ENCODE measurements at regions not wholly inside any gene's neighbourhood (a gene's known extent, or its start where the extent isn't known, plus 50 kb on each side); places are given as distances from the start of the nearest gene placed in this dataset.

- H3K4me3 ChIP-seq (ENCODE audit: low read length): no peak overlapping the region
- TF ChIP-seq CTCF (conservative IDR thresholded peaks at IDR 0.05; ENCODE audit: low read depth, low read length): no peak
- no peak for DNase-seq (ENCODE audit: low read depth)
Measured at GRCh38 chr20:55919319-55919718, 86.0 kb downstream of the CBLN4 start.

GRCh38 chr20:55918471-55918870 is 86.8 kb downstream of the CBLN4 start:
- H3K4me3 ChIP-seq (ENCODE audit: low read length): no peak overlapping the region
- no peak for TF ChIP-seq CTCF (conservative IDR thresholded peaks at IDR 0.05; ENCODE audit: low read depth, low read length)
- no peak for DNase-seq (ENCODE audit: low read depth)

GRCh38 chr20:55893031-55893430 is 112.3 kb downstream of the CBLN4 start:
- DNase-seq (ENCODE audit: low read depth): no peak
- TF ChIP-seq CTCF (conservative IDR thresholded peaks at IDR 0.05; ENCODE audit: low read depth, low read length): no peak
- no peak overlapping the region for H3K4me3 ChIP-seq (ENCODE audit: low read length)

GRCh38 chr20:55888685-55889084 is 116.6 kb downstream of the CBLN4 start:
- H3K4me3 ChIP-seq (ENCODE audit: low read length): no peak overlapping the region
- TF ChIP-seq CTCF (conservative IDR thresholded peaks at IDR 0.05; ENCODE audit: low read depth, low read length): no peak
- DNase-seq (ENCODE audit: low read depth): no peak

GRCh38 chr20:55882910-55883309 is 122.4 kb downstream of the CBLN4 start:
- no peak for DNase-seq (ENCODE audit: low read depth)
- TF ChIP-seq CTCF (conservative IDR thresholded peaks at IDR 0.05; ENCODE audit: low read depth, low read length): no peak

GRCh38 chr20:55882286-55882685 is 123.0 kb downstream of the CBLN4 start:
- no peak for DNase-seq (ENCODE audit: low read depth)
- H3K4me3 ChIP-seq (ENCODE audit: low read length): no peak overlapping the region
- TF ChIP-seq CTCF (conservative IDR thresholded peaks at IDR 0.05; ENCODE audit: low read depth, low read length): no peak

More at GRCh38 chr20:55882910-55883309, 122.4 kb downstream of the CBLN4 start:
- H3K4me3 ChIP-seq (ENCODE audit: low read length): no peak overlapping the region

- DNase-seq (ENCODE audit: low read depth): no peak
- TF ChIP-seq CTCF (conservative IDR thresholded peaks at IDR 0.05; ENCODE audit: low read depth, low read length): no peak
Measured at GRCh38 chr20:55881204-55881603, 124.1 kb downstream of the CBLN4 start.

More at GRCh38 chr20:55881204-55881603, 124.1 kb downstream of the CBLN4 start:
- no peak overlapping the region for H3K4me3 ChIP-seq (ENCODE audit: low read length)

Measured in retinal pigment epithelial cell (primary cell).